ENCODE measurements at regions not wholly inside any gene's neighbourhood (a gene's known extent, or its start where the extent isn't known, plus 50 kb on each side); places are given as distances from the start of the nearest gene placed in this dataset.

- no peak for TF ChIP-seq EMX1 (CRISPR knock-in tag; IDR thresholded peaks at IDR 0.05)
- no peak for TF ChIP-seq SMAD3 (CRISPR knock-in tag; IDR thresholded peaks at IDR 0.05; ENCODE audit: borderline replicate concordance)
- no peak for TF ChIP-seq CBFB (CRISPR knock-in tag; IDR thresholded peaks at IDR 0.05; ENCODE audit: low read depth)
- no peak for TF ChIP-seq CREM (CRISPR knock-in tag; IDR thresholded peaks at IDR 0.05)
- no peak for TF ChIP-seq TEAD4 (CRISPR knock-in tag; IDR thresholded peaks at IDR 0.05)
- TF ChIP-seq JUN (CRISPR knock-in tag; IDR thresholded peaks at IDR 0.05) = no peak
- TF ChIP-seq IRF1 (CRISPR knock-in tag; IDR thresholded peaks at IDR 0.05) = no peak
Measured at GRCh38 chr6:168223755-168224154, 95.8 kb downstream of the DACT2 start (continued).

- Mint-ChIP-seq H3K27ac (no peak overlapping the region), H3K9me3 (peaks cover 3% of the 10 kb centered on the region; the same call in 1 of the 2 replicates), H3K27me3 (ENCODE audit: low read depth) (no peaks in the 10 kb centered on the region), H3K4me1 (peaks cover 26% of the 10 kb centered on the region), H3K4me3 (no peak overlapping the region), H3K36me3 (no peaks in the 10 kb centered on the region)
- TF ChIP-seq PRDM15 (CRISPR knock-in tag; IDR thresholded peaks at IDR 0.05) (no peak), HMGXB4 (CRISPR knock-in tag; IDR thresholded peaks at IDR 0.05) (no peak), E2F4 (CRISPR knock-in tag; IDR thresholded peaks at IDR 0.05; ENCODE audit: borderline replicate concordance, low read depth) (no peak), ATF3 (CRISPR knock-in tag; conservative IDR thresholded peaks at IDR 0.05) (no peak), IRF1 (CRISPR knock-in tag; IDR thresholded peaks at IDR 0.05) (no peak), EMX1 (CRISPR knock-in tag; IDR thresholded peaks at IDR 0.05) (no peak), TEAD4 (CRISPR knock-in tag; IDR thresholded peaks at IDR 0.05) (no peak), AR (CRISPR knock-in tag; IDR thresholded peaks at IDR 0.05) (no peak), ELF4 (CRISPR knock-in tag; IDR thresholded peaks at IDR 0.05; ENCODE audit: low read depth) (no peak), NFATC4 (CRISPR knock-in tag; IDR thresholded peaks at IDR 0.05) (no peak), GRHL2 (CRISPR knock-in tag; IDR thresholded peaks at IDR 0.05; ENCODE audit: insufficient replicate concordance, severe bottlenecking) (no peak), ATF2 (CRISPR knock-in tag; IDR thresholded peaks at IDR 0.05; ENCODE audit: borderline replicate concordance, low read depth) (no peak), RELA (CRISPR knock-in tag; IDR thresholded peaks at IDR 0.05; ENCODE audit: borderline replicate concordance) (no peak), JUN (CRISPR knock-in tag; IDR thresholded peaks at IDR 0.05) (no peak)
- ChIA-PET CTCF (no interaction called here), POLR2A (no interaction called here)
- no peak for DNase-seq (ENCODE audit: low spot score)
- ATAC-seq = no peak
Measured at GRCh38 chr6:168223150-168223549, 96.4 kb downstream of the DACT2 start.
